ENCODE measurements at regions not wholly inside any gene's neighbourhood (a gene's known extent, or its start where the extent isn't known, plus 50 kb on each side); places are given as distances from the start of the nearest gene placed in this dataset.

GRCh38 chr3:23746441-23746840 lies 59.3 kb upstream of the UBE2E1 start:
- no peak for DNase-seq (ENCODE audit: low read depth)

DNA sequence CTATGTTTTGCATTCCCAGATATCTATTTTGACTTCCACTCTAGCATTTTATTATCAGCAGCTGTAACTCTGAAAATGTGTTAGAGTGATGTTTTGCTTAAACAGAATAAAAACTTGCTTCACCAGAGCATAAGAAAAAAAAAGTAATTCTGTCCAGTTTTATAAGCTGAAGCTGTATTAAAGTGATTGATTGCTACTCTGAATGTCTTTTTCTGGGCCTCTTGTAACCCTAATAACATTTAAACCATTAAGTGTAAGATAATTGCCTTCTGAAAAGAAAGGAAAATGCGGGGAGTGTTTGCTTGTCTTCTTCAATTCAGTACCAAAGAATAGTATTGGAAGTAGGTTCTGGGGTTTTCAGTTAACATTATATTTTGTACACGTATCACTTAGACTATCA lies 57.9 kb upstream of the UBE2E1 start:
- DNase-seq (ENCODE audit: low read depth) = no peak

GRCh38 chr3:23748398-23749110 lies 57.2 kb upstream of the UBE2E1 start:
- DNase-seq (ENCODE audit: low read depth) = peak; percentile 77

DNA sequence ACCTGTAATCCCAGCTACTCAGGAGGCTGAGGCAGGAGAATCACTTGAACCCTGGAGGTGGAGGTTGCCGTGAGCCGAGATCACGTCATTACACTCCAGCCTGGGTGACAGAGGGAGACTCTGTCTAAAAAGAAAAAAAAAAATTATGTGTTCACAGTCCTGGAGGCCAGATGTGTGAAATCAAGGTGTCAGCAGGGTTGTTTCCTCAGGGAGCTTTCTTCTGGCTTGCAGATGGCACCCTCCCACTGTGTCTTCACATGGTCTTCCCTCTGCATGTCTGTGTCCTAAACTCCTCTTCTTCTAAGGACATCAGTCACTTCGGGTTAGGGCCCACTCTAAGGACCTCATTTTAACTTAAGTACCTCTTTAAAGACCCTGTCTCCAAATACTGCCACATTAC lies 56.1 kb upstream of the UBE2E1 start:
- no peak for DNase-seq (ENCODE audit: low read depth)

DNA sequence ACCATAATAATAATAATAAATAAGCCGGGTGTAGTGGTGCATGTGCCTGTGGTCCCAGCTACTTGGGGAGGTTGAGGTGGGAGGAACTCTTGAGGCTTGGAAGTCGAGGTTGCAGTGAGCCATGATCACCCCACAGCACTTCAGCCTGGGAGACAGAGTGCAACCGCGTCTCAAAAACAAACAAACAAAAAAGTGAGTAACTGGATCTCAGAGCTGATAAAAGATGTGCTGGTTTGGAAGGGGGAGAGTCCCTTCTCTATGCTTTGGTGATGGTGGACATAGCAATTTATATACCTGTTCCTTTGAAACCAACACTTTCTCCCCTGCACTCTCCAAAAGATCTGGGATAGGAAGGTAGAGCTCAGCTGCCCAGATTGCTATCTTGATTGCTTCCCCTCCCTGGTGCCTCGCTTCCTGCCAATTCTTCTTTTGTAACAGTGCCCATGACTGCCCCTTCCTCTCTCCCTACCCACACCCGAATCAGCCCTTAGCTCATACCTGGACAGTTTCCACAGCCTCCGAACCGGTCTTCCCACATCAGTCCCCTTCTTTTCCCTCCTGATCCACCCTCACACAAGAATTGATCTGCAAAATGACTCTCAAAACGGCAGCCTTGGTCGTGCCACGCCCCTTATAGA lies 55.1 kb upstream of the UBE2E1 start:
- DNase-seq (ENCODE audit: low read depth) = peak; percentile 23

DNA sequence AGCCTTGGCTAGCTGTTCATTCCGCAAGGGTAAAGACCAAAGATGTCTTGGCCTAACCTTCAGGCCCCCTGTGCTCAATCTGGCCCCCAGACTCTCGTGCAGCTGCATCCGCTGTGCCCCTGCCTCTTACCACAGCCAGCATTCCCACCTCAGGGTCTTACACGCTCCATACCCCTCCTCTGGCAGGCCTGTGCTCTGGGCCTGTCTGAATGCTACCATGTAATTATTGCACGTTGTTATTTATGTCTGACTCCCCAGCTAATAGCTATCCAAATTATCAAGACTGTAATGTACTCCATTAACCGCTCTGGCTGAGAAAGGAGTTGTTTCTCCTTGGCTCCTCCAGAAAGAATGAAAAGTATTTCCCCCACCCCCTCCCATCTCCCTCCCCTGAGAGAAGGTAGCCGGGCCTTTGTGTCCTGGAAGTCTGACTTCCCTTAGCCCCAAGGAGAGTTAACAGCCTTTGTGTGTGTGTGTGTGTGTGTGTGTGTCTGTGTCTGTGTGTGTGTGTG lies 54.5 kb upstream of the UBE2E1 start:
- peak; percentile 37 for DNase-seq (ENCODE audit: low read depth)

GRCh38 chr3:23752126-23752525 lies 53.6 kb upstream of the UBE2E1 start:
- DNase-seq (ENCODE audit: low read depth) = no peak

DNA sequence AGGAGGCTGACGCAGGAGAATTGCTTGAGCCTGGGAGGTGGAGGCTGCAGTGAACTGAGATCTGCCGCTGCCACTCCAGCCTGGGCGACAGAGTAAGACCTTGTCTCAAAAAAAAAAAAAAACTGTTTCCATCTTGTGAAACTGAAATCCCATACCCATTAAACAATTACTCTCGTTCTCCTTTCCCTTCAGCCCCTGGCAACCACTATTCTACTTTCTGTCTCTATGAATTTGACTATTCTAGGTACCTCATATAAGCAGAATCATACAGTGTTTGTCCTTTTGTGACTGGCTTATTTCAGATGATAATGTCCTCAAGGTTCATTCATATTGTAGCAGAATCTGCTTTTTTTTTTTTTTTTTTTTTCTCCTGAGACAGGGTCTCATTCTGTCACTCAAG lies 51.5 kb upstream of the UBE2E1 start:
- no peak for DNase-seq (ENCODE audit: low read depth)
